SK-N-SH (cell line): ENCODE measurements at regions not wholly inside any gene's neighbourhood (a gene's known extent, or its start where the extent isn't known, plus 50 kb on each side); places are given as distances from the start of the nearest gene placed in this dataset.

Experiments used
- CTCF ChIP-seq: fragments of 200-600 bp; sonication (generic); IDR thresholded peaks from 2 replicates; pipeline ENCODE4 v1.6.1; 2017; ENCODE audit warnings: antibody characterized with exemption, mild to moderate bottlenecking, moderate library complexity
- EP300 ChIP-seq, 2 experiments: IDR thresholded peaks; 2 replicates each; pipeline versions ENCODE4 v1.4.0 to v1.6.1; 2012; ENCODE audit warnings: borderline replicate concordance in 1 of 2, low read depth in 1 of 2, low read length in 1 of 2
- GABPA ChIP-seq: IDR thresholded peaks from 2 replicates; pipeline ENCODE4 v1.4.0; 2012; ENCODE audit warnings: low read depth, mild to moderate bottlenecking
- POLR2AphosphoS5 ChIP-seq: IDR thresholded peaks from 2 replicates; pipeline ENCODE4 v1.6.1; 2012; ENCODE audit warnings: low read depth, low read length
- RAD21 ChIP-seq: IDR thresholded peaks from 2 replicates; pipeline ENCODE4 v1.6.1; 2012; ENCODE audit warnings: mild to moderate bottlenecking, low read length
- RCOR1 ChIP-seq: fragments of 150-350 bp; IDR thresholded peaks from 2 replicates; pipeline ENCODE4 v1.6.1; 2017; ENCODE audit warnings: antibody characterized with exemption, low read length
- SIN3A ChIP-seq: IDR thresholded peaks from 2 replicates; pipeline ENCODE4 v1.6.1; 2012; ENCODE audit warnings: low read depth, mild to moderate bottlenecking, low read length, moderate library complexity, borderline replicate concordance
- TEAD4 ChIP-seq: IDR thresholded peaks from 2 replicates; pipeline ENCODE4 v1.4.0; 2012; ENCODE audit warnings: mild to moderate bottlenecking, borderline replicate concordance; ENCODE audit not compliant: insufficient read depth
- USF2 ChIP-seq: fragments of 150-350 bp; IDR thresholded peaks from 2 replicates; pipeline ENCODE4 v1.6.1; 2017; ENCODE audit warnings: antibody characterized with exemption, low read length, low read depth, borderline replicate concordance
- TF ChIP-seq, protein P1 (sequence below): IDR thresholded peaks from 2 replicates; pipeline ENCODE4 v1.6.1; 2012; ENCODE audit warnings: mild to moderate bottlenecking, low read depth, low read length, moderate library complexity
- TF ChIP-seq, protein P2 (sequence below): IDR thresholded peaks from 2 replicates; pipeline ENCODE4; 2012

DNA sequence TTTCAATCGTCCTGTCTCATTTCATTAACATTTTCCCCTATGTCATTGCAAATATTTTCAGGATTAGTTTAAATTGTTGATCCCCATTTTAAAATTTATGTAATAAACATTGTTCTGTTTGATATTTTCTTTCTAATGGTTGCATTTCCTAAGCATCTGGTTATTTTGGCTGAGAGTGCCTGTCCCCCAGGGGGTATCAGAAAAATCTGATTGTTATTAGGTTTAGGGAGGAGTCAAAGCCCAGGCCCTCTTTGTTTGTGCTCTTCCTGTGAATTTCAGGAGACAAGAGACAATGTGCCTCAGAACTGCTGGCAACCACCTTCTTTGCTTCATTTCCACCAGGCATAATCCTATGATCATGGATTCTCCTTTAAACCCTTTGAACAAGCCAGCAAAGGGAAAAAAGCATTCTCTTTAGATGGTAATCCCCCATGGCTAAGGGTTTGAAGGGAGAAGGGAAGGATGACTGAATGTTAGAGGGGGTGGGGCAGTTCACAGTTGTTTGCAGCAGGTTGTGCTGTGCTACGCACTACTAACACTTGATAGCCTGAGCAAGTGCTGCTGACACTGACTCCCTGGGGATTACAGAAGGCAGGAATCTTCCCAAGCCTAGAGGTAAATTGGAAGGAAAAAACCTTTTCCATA is 462.4 kb upstream of the LRRC4C start:
- TF ChIP-seq CTCF (no peak), POLR2AphosphoS5 (no peak), SIN3A (no peak), EP300 (IDR thresholded peaks at IDR 0.05; ENCODE audit: borderline replicate concordance in 1 of 2, low read depth in 1 of 2, low read length in 1 of 2) (no peak), GABPA (no peak), RAD21 (no peak), USF2 (no peak), RCOR1 (no peak), TEAD4 (no peak)
- TF ChIP-seq, protein P1, sequence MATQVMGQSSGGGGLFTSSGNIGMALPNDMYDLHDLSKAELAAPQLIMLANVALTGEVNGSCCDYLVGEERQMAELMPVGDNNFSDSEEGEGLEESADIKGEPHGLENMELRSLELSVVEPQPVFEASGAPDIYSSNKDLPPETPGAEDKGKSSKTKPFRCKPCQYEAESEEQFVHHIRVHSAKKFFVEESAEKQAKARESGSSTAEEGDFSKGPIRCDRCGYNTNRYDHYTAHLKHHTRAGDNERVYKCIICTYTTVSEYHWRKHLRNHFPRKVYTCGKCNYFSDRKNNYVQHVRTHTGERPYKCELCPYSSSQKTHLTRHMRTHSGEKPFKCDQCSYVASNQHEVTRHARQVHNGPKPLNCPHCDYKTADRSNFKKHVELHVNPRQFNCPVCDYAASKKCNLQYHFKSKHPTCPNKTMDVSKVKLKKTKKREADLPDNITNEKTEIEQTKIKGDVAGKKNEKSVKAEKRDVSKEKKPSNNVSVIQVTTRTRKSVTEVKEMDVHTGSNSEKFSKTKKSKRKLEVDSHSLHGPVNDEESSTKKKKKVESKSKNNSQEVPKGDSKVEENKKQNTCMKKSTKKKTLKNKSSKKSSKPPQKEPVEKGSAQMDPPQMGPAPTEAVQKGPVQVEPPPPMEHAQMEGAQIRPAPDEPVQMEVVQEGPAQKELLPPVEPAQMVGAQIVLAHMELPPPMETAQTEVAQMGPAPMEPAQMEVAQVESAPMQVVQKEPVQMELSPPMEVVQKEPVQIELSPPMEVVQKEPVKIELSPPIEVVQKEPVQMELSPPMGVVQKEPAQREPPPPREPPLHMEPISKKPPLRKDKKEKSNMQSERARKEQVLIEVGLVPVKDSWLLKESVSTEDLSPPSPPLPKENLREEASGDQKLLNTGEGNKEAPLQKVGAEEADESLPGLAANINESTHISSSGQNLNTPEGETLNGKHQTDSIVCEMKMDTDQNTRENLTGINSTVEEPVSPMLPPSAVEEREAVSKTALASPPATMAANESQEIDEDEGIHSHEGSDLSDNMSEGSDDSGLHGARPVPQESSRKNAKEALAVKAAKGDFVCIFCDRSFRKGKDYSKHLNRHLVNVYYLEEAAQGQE, result no peak
- TF ChIP-seq, protein P2, sequence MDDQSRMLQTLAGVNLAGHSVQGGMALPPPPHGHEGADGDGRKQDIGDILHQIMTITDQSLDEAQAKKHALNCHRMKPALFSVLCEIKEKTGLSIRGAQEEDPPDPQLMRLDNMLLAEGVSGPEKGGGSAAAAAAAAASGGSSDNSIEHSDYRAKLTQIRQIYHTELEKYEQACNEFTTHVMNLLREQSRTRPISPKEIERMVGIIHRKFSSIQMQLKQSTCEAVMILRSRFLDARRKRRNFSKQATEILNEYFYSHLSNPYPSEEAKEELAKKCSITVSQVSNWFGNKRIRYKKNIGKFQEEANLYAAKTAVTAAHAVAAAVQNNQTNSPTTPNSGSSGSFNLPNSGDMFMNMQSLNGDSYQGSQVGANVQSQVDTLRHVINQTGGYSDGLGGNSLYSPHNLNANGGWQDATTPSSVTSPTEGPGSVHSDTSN, result no peak
